ENCODE measurements at regions not wholly inside any gene's neighbourhood (a gene's known extent, or its start where the extent isn't known, plus 50 kb on each side); places are given as distances from the start of the nearest gene placed in this dataset.
A peak's percentile ranks its signal among the peaks of the same experiment; 100 is the strongest.

- peak; percentile 72 for DNase-seq (ENCODE audit: extremely low read depth, low read depth)
- TF ChIP-seq CTCF (IDR thresholded peaks at IDR 0.05; ENCODE audit: low read depth, low read length, missing control alignments), result no peak
- no peak overlapping the region for H3K4me3 ChIP-seq (replicated peaks; ENCODE audit: low read depth, low read length)
Measured at GRCh38 chr2:128422571-128422970, 103.9 kb upstream of the HS6ST1 start.

- no peak for DNase-seq (ENCODE audit: extremely low read depth, low read depth)
Measured at GRCh38 chr2:128423788-128424165, 105.1 kb upstream of the HS6ST1 start.

GRCh38 chr2:128424406-128425171 lies 105.9 kb upstream of the HS6ST1 start:
- no peak for DNase-seq (ENCODE audit: extremely low read depth, low read depth)
- no peak overlapping the region for H3K4me3 ChIP-seq (replicated peaks; ENCODE audit: low read depth, low read length)
- no peak for TF ChIP-seq CTCF (IDR thresholded peaks at IDR 0.05; ENCODE audit: low read depth, low read length, missing control alignments)

More at GRCh38 chr2:128423788-128424165, 105.1 kb upstream of the HS6ST1 start:
- H3K4me3 ChIP-seq (replicated peaks; ENCODE audit: low read depth, low read length), result no peak overlapping the region
- no peak for TF ChIP-seq CTCF (IDR thresholded peaks at IDR 0.05; ENCODE audit: low read depth, low read length, missing control alignments)

- DNase-seq (ENCODE audit: extremely low read depth, low read depth), result no peak
- H3K4me3 ChIP-seq (replicated peaks; ENCODE audit: low read depth, low read length), result no peak overlapping the region
- TF ChIP-seq CTCF (IDR thresholded peaks at IDR 0.05; ENCODE audit: low read depth, low read length, missing control alignments), result no peak
Measured at GRCh38 chr2:128425216-128425615, 106.5 kb upstream of the HS6ST1 start.

GRCh38 chr2:128425731-128426620 lies 107.3 kb upstream of the HS6ST1 start:
- H3K4me3 ChIP-seq (replicated peaks; ENCODE audit: low read depth, low read length), result no peak overlapping the region
- no peak for TF ChIP-seq CTCF (IDR thresholded peaks at IDR 0.05; ENCODE audit: low read depth, low read length, missing control alignments)
- no peak for DNase-seq (ENCODE audit: extremely low read depth, low read depth)

- no peak overlapping the region for H3K4me3 ChIP-seq (replicated peaks; ENCODE audit: low read depth, low read length)
- no peak for TF ChIP-seq CTCF (IDR thresholded peaks at IDR 0.05; ENCODE audit: low read depth, low read length, missing control alignments)
- DNase-seq (ENCODE audit: extremely low read depth, low read depth), result no peak
Measured at GRCh38 chr2:128427413-128427755, 108.7 kb upstream of the HS6ST1 start.
